KMS-11 (cell line): ENCODE measurements at regions not wholly inside any gene's neighbourhood (a gene's known extent, or its start where the extent isn't known, plus 50 kb on each side); places are given as distances from the start of the nearest gene placed in this dataset.

ENCODE experiments used
- H2AFZ ChIP-seq: fragments of 200-600 bp; sonication (generic); 2 replicates; pipeline ENCODE4 v1.6.1; 2016; ENCODE audit warnings: antibody characterized with exemption, mixed run types, low read depth
- H3K27ac ChIP-seq: fragments of 200-600 bp; sonication (generic); 2 replicates; pipeline ENCODE4 v1.6.1; 2016; ENCODE audit warnings: mild to moderate bottlenecking, mixed run types
- H3K27me3 ChIP-seq: fragments of 200-600 bp; sonication (generic); 2 replicates; pipeline ENCODE4 v1.6.1; 2017; ENCODE audit warnings: mild to moderate bottlenecking, low read depth, mixed run types, moderate library complexity; ENCODE audit not compliant: insufficient read depth
- H3K36me3 ChIP-seq: fragments of 200-600 bp; sonication (generic); 2 replicates; pipeline ENCODE4 v1.6.1; 2017; ENCODE audit warnings: mild to moderate bottlenecking, mixed run types; ENCODE audit not compliant: insufficient read depth
- H3K4me1 ChIP-seq: fragments of 200-600 bp; sonication (generic); 2 replicates; pipeline ENCODE4 v1.6.1; 2016; ENCODE audit warnings: mild to moderate bottlenecking, low read depth, mixed run types; ENCODE audit not compliant: poor library complexity, severe bottlenecking
- H3K4me2 ChIP-seq: fragments of 200-600 bp; sonication (generic); 2 replicates; pipeline ENCODE4 v1.7.0; 2016; ENCODE audit warnings: mild to moderate bottlenecking, mixed run types
- H3K4me3 ChIP-seq: fragments of 200-600 bp; sonication (generic); IDR thresholded peaks from 2 replicates; pipeline ENCODE4 v1.6.1; 2017; ENCODE audit warnings: low read depth, low read length, mixed read lengths; ENCODE audit not compliant: insufficient read depth
- H3K79me2 ChIP-seq: fragments of 200-600 bp; sonication (generic); 2 replicates; pipeline ENCODE4 v1.6.1; 2016; ENCODE audit warnings: low read depth, mixed run types; ENCODE audit not compliant: insufficient read depth
- H3K9ac ChIP-seq: fragments of 200-600 bp; sonication (generic); 2 replicates; pipeline ENCODE4 v1.6.1; 2016; ENCODE audit warnings: mild to moderate bottlenecking, mixed run types
- H4K20me1 ChIP-seq: fragments of 200-600 bp; sonication (generic); 2 replicates; pipeline ENCODE4 v1.6.1; 2016; ENCODE audit warnings: mild to moderate bottlenecking, mixed run types; ENCODE audit not compliant: insufficient read depth
- CTCF ChIP-seq: fragments of 200-600 bp; sonication (generic); conservative IDR thresholded peaks from 2 replicates; pipeline ENCODE4 v1.6.1; 2017; ENCODE audit warnings: low read depth, mild to moderate bottlenecking, antibody characterized with exemption, low read length, moderate library complexity, mixed read lengths

- TF ChIP-seq CTCF: no peak
- no peak overlapping the region for H3K9ac ChIP-seq
- H3K4me3 ChIP-seq: no peak overlapping the region
- no peaks in the 10 kb centered on the region for H3K79me2 ChIP-seq
- no peaks in the 10 kb centered on the region for H3K36me3 ChIP-seq
- H3K4me2 ChIP-seq: no peak overlapping the region
- no peaks in the 10 kb centered on the region for H3K27me3 ChIP-seq
- no peak overlapping the region for H3K27ac ChIP-seq
- no peak overlapping the region for H2AFZ ChIP-seq
- no peaks in the 10 kb centered on the region for H4K20me1 ChIP-seq
- peaks cover 21% of the 10 kb centered on the region for H3K4me1 ChIP-seq
Observed at GRCh38 chr2:228878138-228878537, 392.9 kb downstream of the PID1 start.

- Histone ChIP-seq H3K4me3 (no peak overlapping the region), H3K79me2 (no peaks in the 10 kb centered on the region), H3K4me2 (no peak overlapping the region), H3K27ac (no peak overlapping the region), H2AFZ (no peak overlapping the region), H3K9ac (no peak overlapping the region), H3K36me3 (no peaks in the 10 kb centered on the region), H4K20me1 (no peaks in the 10 kb centered on the region), H3K27me3 (no peaks in the 10 kb centered on the region), H3K4me1 (peaks cover 29% of the 10 kb centered on the region)
- no peak for TF ChIP-seq CTCF
Observed at GRCh38 chr2:228876276-228876675, 394.8 kb downstream of the PID1 start.

- H3K79me2 ChIP-seq: no peaks in the 10 kb centered on the region
- H3K36me3 ChIP-seq: no peaks in the 10 kb centered on the region
- H3K4me1 ChIP-seq: peaks cover 39% of the 10 kb centered on the region
- H3K27ac ChIP-seq: no peak overlapping the region
- TF ChIP-seq CTCF: no peak
- H3K27me3 ChIP-seq: no peaks in the 10 kb centered on the region
- H3K9ac ChIP-seq: no peak overlapping the region
- no peak overlapping the region for H2AFZ ChIP-seq
- peak overlapping the region; percentile 46; the same call in 1 of the 2 replicates for H3K4me2 ChIP-seq
- H3K4me3 ChIP-seq: no peak overlapping the region
- no peaks in the 10 kb centered on the region for H4K20me1 ChIP-seq
Observed at GRCh38 chr2:228875152-228875900, 395.8 kb downstream of the PID1 start.

GRCh38 chr2:228871012-228871411, 400.1 kb downstream of the PID1 start:
- no peak for TF ChIP-seq CTCF
- H2AFZ ChIP-seq: no peak overlapping the region
- H3K79me2 ChIP-seq: no peaks in the 10 kb centered on the region
- peaks cover 50% of the 10 kb centered on the region for H3K4me1 ChIP-seq
- no peak overlapping the region for H3K4me3 ChIP-seq
- H3K4me2 ChIP-seq: peak overlapping the region; percentile 9; the same call in 1 of the 2 replicates
- H4K20me1 ChIP-seq: no peaks in the 10 kb centered on the region
- H3K9ac ChIP-seq: no peak overlapping the region
- no peaks in the 10 kb centered on the region for H3K27me3 ChIP-seq
- H3K27ac ChIP-seq: peak overlapping the region; percentile 28; the same call in 1 of the 2 replicates
- no peaks in the 10 kb centered on the region for H3K36me3 ChIP-seq
